NCI-H69 (cell line): ENCODE measurements at regions not wholly inside any gene's neighbourhood (a gene's known extent, or its start where the extent isn't known, plus 50 kb on each side); places are given as distances from the start of the nearest gene placed in this dataset.

Source experiments
- DNase-seq: peaks from one replicate; lab custom pipeline; 2025; lab: John Stamatoyannopoulos, UW

GRCh38 chr6:105649192-105649591 is 246.3 kb upstream of the PREP start:
- no peak for DNase-seq

- DNase-seq: no peak
These were observed 245.4 kb upstream of the PREP start for GRCh38 chr6:105648276-105648675.

GRCh38 chr6:105646391-105646867 is 243.5 kb upstream of the PREP start:
- no peak for DNase-seq

DNA sequence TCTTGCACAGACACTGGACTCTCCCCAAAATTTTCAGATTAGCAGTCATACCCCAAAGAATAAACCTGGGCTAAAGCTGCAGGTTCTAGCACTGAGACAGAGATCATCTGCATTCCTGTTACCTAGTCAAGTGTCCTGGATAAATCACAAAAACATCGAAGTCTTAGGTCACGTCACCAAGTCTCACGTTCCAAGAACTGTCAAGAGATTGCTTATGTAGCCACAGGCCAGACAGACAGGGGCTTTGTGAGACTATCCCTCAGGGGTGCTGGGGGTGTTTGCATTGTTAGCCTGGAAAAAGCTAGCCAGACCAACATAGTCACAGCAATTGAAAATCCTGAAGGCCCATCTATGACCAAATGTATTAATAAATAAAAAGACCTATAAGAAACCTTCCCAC is 243.1 kb upstream of the PREP start:
- DNase-seq: no peak

DNA sequence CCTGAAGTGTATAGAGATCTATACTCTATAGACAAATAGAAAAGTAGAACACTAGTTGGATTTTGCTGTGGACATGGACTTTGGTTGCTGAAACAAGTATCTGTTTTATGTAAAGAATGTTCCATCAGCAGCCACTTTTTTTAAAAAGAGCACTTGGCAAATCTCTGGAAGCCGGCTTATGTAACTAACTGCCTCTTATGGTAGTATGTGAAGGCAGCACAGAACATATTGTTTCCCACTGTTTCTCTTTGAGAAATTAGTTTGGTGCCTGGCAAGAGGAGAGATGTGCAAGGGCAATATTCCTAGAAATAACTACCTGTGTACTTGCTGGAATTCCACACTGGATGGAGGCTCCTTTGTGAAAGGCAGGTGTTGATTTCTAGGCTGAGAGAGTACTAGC is 242.3 kb upstream of the PREP start:
- no peak for DNase-seq

GRCh38 chr6:105644691-105645090 is 241.8 kb upstream of the PREP start:
- no peak for DNase-seq

DNA sequence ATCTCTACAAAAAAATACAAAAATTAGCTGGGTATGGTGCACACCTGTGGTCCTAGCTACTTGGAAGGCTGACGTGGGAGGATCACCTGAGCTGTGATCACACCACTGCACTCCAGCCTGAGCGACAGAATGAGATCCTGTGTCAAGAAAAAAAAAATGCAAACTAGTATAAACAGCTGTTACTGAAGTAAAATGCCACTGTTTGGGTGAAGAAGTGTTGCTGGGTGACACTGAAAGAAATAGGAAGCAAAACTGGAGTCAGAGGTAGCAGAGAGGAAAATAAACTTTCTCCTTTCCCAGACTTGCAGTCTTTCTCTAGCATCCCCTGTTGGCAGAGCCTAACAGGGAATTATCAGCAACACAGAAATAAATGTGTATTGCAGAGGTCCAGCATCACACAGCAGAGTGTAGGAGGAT is 241.2 kb upstream of the PREP start:
- no peak for DNase-seq

GRCh38 chr6:105642708-105643107 is 239.8 kb upstream of the PREP start:
- DNase-seq: peak; percentile 20

DNA sequence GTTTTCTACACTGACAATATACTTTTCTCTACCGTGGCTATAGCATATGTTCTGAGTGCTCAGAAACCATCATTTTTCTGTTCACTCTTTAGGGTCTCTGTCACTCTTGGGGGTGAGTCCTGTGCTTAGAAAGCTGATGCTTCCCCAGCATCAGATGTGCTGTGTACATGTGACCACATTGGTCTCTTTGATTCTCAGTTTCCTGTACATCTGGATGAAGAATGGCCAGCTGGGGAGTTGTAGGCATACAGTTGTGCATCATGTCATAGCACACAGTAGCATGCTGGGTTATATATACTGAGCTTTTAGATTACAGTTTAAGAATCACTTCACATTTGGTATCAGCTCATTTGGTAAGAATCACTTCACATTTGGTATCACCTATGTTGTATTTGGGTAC is 238.6 kb upstream of the PREP start:
- no peak for DNase-seq

- no peak for DNase-seq
These were observed 236.2 kb upstream of the PREP start for GRCh38 chr6:105639124-105639523.

DNA sequence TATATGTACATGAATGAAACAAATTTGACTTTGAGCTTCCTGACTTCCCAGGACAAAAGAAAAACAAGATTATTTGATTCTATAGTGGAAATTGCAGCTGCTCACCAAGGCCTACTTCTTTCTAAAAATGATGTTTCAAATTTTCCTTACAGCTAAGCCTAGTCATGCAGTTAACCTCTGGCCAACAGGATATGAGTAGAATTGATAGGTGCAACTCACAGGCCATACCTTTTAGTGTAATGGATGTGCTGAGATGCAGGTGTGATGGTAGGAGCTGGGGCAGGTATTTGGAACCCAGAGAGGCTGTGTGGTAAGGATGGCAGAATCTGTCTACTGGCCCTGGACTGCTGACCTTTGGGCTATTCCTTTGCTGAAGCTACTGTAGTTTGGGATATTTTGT is 230.9 kb upstream of the PREP start:
- DNase-seq: no peak

- no peak for DNase-seq
These were observed 225.4 kb upstream of the PREP start for GRCh38 chr6:105628156-105628860.

DNA sequence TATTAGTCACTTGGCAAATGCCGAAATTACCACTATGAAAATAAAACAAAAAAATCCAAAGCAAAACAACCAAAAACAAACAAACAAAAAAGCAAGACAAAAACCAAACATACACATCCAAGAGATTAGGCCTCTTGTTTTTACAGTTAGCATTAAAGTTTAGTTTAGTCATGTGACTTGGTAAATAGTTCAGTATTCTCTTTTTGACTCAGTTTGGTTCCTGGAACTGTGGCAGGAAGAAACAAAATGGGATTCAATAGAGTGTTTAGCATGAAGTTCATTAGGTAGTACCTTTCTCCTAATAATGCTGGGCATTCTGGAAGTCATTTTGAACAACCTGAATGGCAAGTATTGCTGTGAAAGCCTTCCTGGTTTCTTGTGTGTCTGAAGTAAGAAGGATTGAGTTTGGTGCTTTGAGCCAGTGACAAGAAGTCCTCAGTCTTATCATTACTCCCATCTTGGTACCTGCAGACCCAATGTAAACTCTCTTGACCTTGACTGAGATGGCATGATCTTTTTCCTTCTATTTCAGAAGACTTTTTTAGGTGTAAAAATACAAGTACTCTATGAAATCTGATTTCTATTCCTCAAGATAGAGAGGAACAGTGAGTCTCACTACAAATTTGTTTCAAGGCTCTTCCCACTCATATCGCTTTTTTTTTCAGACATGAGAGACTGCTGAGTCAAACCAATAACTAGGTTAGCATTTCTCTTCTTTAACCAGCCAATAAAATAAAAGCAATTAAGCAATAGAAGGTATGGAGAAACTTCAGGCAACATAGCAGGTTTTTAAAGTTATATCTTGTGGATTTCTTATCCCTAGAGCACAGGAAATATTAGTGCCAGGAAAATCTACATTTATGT is 223.6 kb upstream of the PREP start:
- no peak for DNase-seq

GRCh38 chr6:105624021-105624420 is 221.1 kb upstream of the PREP start:
- DNase-seq: no peak

- no peak for DNase-seq
These were observed 219.3 kb upstream of the PREP start for GRCh38 chr6:105622226-105622625.

DNA sequence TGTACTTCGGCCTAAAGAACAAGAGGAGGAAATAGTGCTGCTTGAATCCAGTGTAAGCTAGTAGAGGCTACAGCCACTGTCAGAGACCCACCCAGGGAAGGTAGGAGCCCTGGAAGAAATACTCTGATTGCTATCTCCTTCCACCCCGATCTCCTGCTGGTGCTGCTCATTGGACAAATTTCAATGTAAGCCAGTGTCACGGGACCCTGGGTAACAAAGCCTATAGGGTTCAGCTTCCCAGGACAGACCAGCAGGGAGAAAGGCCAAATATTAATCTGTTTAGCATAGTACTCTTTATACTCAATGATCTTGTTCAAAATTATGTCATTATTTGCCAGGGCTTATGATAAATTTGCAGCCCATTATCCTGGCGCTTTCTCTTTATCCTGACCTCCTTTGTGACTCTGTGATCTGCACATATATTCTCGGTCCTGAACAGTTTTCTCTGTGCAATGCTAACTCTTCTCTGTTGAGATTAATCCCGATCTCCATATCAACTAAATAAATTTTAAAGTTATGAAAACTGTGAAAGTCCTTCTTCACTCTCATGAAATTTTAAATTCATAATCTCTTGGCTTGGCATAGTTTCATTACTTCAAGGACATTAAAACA is 218.8 kb upstream of the PREP start:
- no peak for DNase-seq

GRCh38 chr6:105620878-105621277 is 218.0 kb upstream of the PREP start:
- no peak for DNase-seq

GRCh38 chr6:105619971-105620741 is 217.3 kb upstream of the PREP start:
- DNase-seq: no peak

GRCh38 chr6:105618247-105618646 is 215.4 kb upstream of the PREP start:
- no peak for DNase-seq

- DNase-seq: no peak
These were observed 213.6 kb upstream of the PREP start for GRCh38 chr6:105616521-105616920.

GRCh38 chr6:105611606-105612005 is 208.7 kb upstream of the PREP start:
- DNase-seq: no peak

DNA sequence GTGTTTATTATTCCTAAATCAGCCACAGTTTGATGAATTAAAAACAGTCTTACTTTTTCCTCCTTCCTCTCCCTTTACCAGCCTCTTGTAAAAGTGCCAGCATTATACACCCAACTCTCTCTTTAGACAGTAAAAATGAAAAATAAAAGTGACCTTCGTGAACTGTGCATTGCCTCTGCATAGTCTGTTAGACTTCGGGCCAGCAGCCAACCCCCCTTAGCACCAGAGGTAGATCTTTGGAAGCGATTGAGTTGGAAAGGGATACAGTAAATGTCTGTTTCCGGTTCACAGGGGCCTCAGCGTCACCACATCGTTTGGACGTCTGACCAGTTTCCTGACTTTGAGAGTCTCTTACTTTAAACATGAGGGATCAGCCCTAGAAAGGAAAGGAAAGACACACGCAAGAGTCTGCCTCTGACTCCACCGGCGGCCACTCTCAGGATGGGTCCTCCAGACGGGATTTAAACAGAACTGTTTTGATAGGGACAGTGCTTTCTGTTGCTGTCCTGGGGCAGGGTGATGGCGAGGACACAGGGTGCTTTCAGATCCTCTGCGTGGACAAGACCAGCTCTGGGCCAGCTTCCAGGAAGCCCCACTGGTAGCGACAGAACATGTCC is 206.6 kb upstream of the PREP start:
- DNase-seq: no peak
